ENCODE measurements at regions not wholly inside any gene's neighbourhood (a gene's known extent, or its start where the extent isn't known, plus 50 kb on each side); places are given as distances from the start of the nearest gene placed in this dataset.

DNA sequence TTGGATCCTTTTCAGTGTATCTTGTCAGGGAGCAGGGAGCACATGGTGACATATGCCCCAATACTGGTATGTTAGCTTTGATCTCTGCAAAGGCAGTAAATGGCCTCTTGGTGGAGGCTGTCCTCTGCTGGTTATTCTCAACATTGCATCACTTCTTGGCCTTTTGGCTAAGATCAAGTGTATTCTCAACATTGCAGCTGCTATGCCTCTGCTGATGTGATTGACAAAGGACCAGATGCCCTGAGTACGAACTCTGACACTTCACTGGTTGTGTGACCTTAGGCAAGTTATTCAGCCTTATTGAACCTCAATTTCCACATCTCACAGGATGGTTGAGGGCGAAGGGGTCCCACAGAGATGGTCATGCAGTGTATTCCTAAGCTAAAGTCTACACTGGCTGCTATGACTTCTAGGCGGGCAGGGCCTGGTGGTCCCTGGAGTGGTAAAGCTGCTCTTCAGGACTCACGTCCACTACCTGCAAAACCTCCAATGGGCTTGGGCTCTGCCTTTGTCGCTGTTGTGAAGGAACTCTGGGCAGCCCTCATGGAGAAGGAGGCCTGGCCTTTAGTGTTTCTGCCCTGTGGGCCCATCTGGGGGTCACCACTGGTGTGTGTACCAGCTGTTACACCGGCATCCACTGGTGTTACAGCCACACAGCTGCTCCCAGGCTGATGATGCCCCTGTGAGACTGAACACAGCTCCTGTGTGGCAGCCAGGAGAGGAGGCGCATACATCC is 64.8 kb downstream of the DNTTIP2 start:
- peak; percentile 93 to 99 (median 99) for TF ChIP-seq CTCF (optimal IDR thresholded peaks at IDR 0.05 in 1 of 3, IDR thresholded peaks at IDR 0.05 in 1 of 3, conservative IDR thresholded peaks at IDR 0.05 in 1 of 3; ENCODE audit: extremely low read depth in 1 of 3, insufficient read depth in 2 of 3, low read length in 3 of 3)
- TF ChIP-seq EZH2 (IDR thresholded peaks at IDR 0.05; ENCODE audit: low read length) = no peak
